PFSK-1 (cell line): ENCODE measurements at regions not wholly inside any gene's neighbourhood (a gene's known extent, or its start where the extent isn't known, plus 50 kb on each side); places are given as distances from the start of the nearest gene placed in this dataset.

Experiments
- REST ChIP-seq, 2 experiments: IDR thresholded peaks; 2 replicates each; pipeline versions ENCODE4 v1.6.1 to v1.8.0; 2011 to 2012; ENCODE audit warnings: low read depth in 2 of 2, low read length in 2 of 2, control low read depth in 1 of 2, inconsistent platforms in 1 of 2, mild to moderate bottlenecking in 1 of 2, moderate library complexity in 1 of 2; ENCODE audit not compliant: insufficient read depth in 1 of 2
- SIN3A ChIP-seq: IDR thresholded peaks from 2 replicates; pipeline ENCODE4 v1.6.1; 2012; ENCODE audit warnings: mild to moderate bottlenecking, low read length, moderate library complexity, borderline replicate concordance; ENCODE audit not compliant: insufficient read depth

GRCh38 chr6:16817594-16817993, 56.3 kb upstream of the ATXN1 start:
- TF ChIP-seq SIN3A (no peak), REST (IDR thresholded peaks at IDR 0.05; ENCODE audit: insufficient read depth in 1 of 2, low read depth in 2 of 2, low read length in 2 of 2) (no peak)
